Right lobe of liver (tissue), 6 donors: ENCODE measurements at regions not wholly inside any gene's neighbourhood (a gene's known extent, or its start where the extent isn't known, plus 50 kb on each side); places are given as distances from the start of the nearest gene placed in this dataset.

ENCODE experiments used
- ATAC-seq, 4 donors: fragments of 200-7000 bp; cut with Tn5 transposase; one replicate each; pipeline ENCODE4 v1.9.1; 2020; ENCODE audit warnings: mild to moderate bottlenecking in 4 of 4, moderate library complexity in 4 of 4
- DNase-seq, 3 donors: peaks; one replicate each; pipeline ENCODE4 v3.0.0-alpha.2; 2020
- H3K27ac ChIP-seq, 3 donors: fragments of 200-600 bp; one replicate each; pipeline ENCODE4 v1.8.0; 2022
- H3K27me3 ChIP-seq, 2 donors: fragments of 200-600 bp; one replicate each; pipeline ENCODE4 v1.8.0; 2022
- H3K36me3 ChIP-seq, 4 donors: fragments of 200-600 bp; sonication (generic) in 1 of 4; one replicate each; pipeline versions ENCODE4 v1.5.1 to v1.8.0; 2017 to 2022; ENCODE audit warnings: control low read depth in 1 of 4
- H3K4me1 ChIP-seq, 4 donors: fragments of 200-600 bp; sonication (generic) in 1 of 4; one replicate each; pipeline versions ENCODE4 v1.5.1 to v1.8.0; 2017 to 2022; ENCODE audit warnings: control low read depth in 1 of 4
- H3K4me3 ChIP-seq, 3 donors: fragments of 200-600 bp; one replicate each; pipeline ENCODE4 v1.8.0; 2022
- H3K9me3 ChIP-seq, 4 donors: fragments of 200-600 bp; sonication (generic) in 1 of 4; one replicate each; pipeline versions ENCODE4 v1.5.1 to v1.8.0; 2017 to 2022; ENCODE audit warnings: control low read depth in 1 of 4
- CTCF ChIP-seq, 4 donors: fragments of 200-600 bp in 3 of 4; fragments of 450-650 bp in 1 of 4; IDR thresholded peaks; one replicate each; pipeline versions ENCODE4 v1.5.1 to v1.8.0; 2016 to 2022; ENCODE audit warnings: antibody characterized with exemption in 4 of 4, mild to moderate bottlenecking in 2 of 4
- POLR2A ChIP-seq: fragments of 450-650 bp; IDR thresholded peaks from one replicate; pipeline ENCODE4 v1.6.1; 2017; ENCODE audit warnings: antibody characterized with exemption, mild to moderate bottlenecking
- WGBS: methylation state at CpG from one replicate; pipeline ENCODE4 v1.1.6; 2018; ENCODE audit warnings: low coverage, low lambda C conversion rate; ENCODE audit not compliant: insufficient coverage; ENCODE audit errors: missing lambda C conversion rate; 5-methylcytosine and 5-hydroxymethylcytosine counted together
- intact Hi-C, 2 donors: fragments of 100-400 bp; cut with DNase I; formaldehyde crosslinking; loops; one replicate each; pipeline versions ENCODE4 v1.11.2 to v1.14.1; 2022
- donor health status: DM: no; HTN: yes; CAD: no.
- donor health status: DM: no; HTN: no; CAD: no.
- donor health status: DM: no; HTN: no; CAD: no.
- donor health status: DM: no; HTN: yes; CAD: no.
- donor health status: DM: no; HTN: yes; CAD: no.

DNA sequence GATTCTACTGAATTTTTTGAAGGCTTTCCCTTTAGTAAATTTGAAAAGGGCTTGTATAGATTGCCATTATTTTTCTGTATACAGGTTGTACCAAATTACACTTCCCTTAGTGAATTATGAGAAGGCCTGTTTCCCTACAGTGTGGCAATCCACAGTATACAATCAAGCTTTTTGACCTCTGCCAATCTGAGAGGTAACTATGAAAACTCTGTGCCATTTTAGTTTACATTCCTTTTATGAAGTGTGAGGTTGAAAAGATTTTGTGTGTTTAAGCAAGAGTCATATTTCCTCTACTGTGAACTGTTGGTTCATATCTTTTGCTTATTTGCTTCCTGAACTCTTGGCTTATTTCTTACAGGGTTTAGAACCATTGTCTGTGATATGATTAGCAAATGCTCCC lies 432.5 kb downstream of the KCNA4 start:
- no peaks in the 10 kb centered on the region for H3K4me1 ChIP-seq
- DNase-seq, result no peak
- no peak overlapping the region for H3K27ac ChIP-seq
- ATAC-seq, result no peak
- H3K27me3 ChIP-seq, result no peaks in the 10 kb centered on the region
- intact Hi-C loops, result no loop called here
- H3K9me3 ChIP-seq, result no peaks in the 10 kb centered on the region
- no peak overlapping the region for H3K4me3 ChIP-seq
- no peaks in the 10 kb centered on the region for H3K36me3 ChIP-seq
- TF ChIP-seq POLR2A, result no peak
- TF ChIP-seq CTCF (IDR thresholded peaks at IDR 0.05), result no peak

GRCh38 chr11:29578806-29579205 lies 438.0 kb downstream of the KCNA4 start:
- WGBS, result 26% methylated on average over 2 of the region's 2 CpGs
- ATAC-seq, result no peak

GRCh38 chr11:29564486-29564885 lies 452.3 kb downstream of the KCNA4 start:
- Histone ChIP-seq H3K4me3 (no peak overlapping the region), H3K27me3 (no peaks in the 10 kb centered on the region), H3K9me3 (no peaks in the 10 kb centered on the region), H3K27ac (no peak overlapping the region), H3K4me1 (no peaks in the 10 kb centered on the region), H3K36me3 (no peaks in the 10 kb centered on the region)
- TF ChIP-seq CTCF (IDR thresholded peaks at IDR 0.05), result no peak
- TF ChIP-seq POLR2A, result no peak
- intact Hi-C loops, result no loop called here
- no peak for ATAC-seq
- DNase-seq, result no peak

More at GRCh38 chr11:29578806-29579205, 438.0 kb downstream of the KCNA4 start:
- Histone ChIP-seq H3K27me3 (no peaks in the 10 kb centered on the region), H3K4me3 (no peak overlapping the region), H3K4me1 (no peaks in the 10 kb centered on the region), H3K9me3 (no peaks in the 10 kb centered on the region), H3K36me3 (no peaks in the 10 kb centered on the region), H3K27ac (no peak overlapping the region)
- DNase-seq, result no peak
- intact Hi-C loops, result no loop called here
- no peak for TF ChIP-seq CTCF (IDR thresholded peaks at IDR 0.05)
- no peak for TF ChIP-seq POLR2A

GRCh38 chr11:29562183-29562582 lies 454.6 kb downstream of the KCNA4 start:
- no peak for ATAC-seq
- intact Hi-C loops, result no loop called here
- 72% methylated on average over 3 of the region's 3 CpGs for WGBS
- no peak for TF ChIP-seq POLR2A
- no peak for TF ChIP-seq CTCF (IDR thresholded peaks at IDR 0.05)
- H3K4me3 ChIP-seq, result no peak overlapping the region
- no peak for DNase-seq
- H3K27me3 ChIP-seq, result no peaks in the 10 kb centered on the region
- no peaks in the 10 kb centered on the region for H3K9me3 ChIP-seq
- H3K27ac ChIP-seq, result no peak overlapping the region
- no peaks in the 10 kb centered on the region for H3K4me1 ChIP-seq
- no peaks in the 10 kb centered on the region for H3K36me3 ChIP-seq

- Histone ChIP-seq H3K4me1 (no peaks in the 10 kb centered on the region), H3K27ac (no peak overlapping the region), H3K27me3 (no peaks in the 10 kb centered on the region), H3K4me3 (no peak overlapping the region), H3K9me3 (no peaks in the 10 kb centered on the region), H3K36me3 (no peaks in the 10 kb centered on the region)
- DNase-seq (no peak), ATAC-seq (no peak)
- intact Hi-C loops, result no loop called here
- TF ChIP-seq POLR2A, result no peak
- no peak for TF ChIP-seq CTCF (IDR thresholded peaks at IDR 0.05)
- WGBS, result 0% methylated on average over 1 of the region's 1 CpG
These were observed 462.8 kb downstream of the KCNA4 start for GRCh38 chr11:29553990-29554389.
